IMR-90 (cell line): ENCODE measurements at regions not wholly inside any gene's neighbourhood (a gene's known extent, or its start where the extent isn't known, plus 50 kb on each side); places are given as distances from the start of the nearest gene placed in this dataset.

Source experiments
- BHLHE40 ChIP-seq: fragments of 150-350 bp; IDR thresholded peaks from 2 replicates; pipeline ENCODE4 v1.6.1; 2016; ENCODE audit warnings: mild to moderate bottlenecking, low read depth, low read length
- CEBPB ChIP-seq: IDR thresholded peaks from 2 replicates; pipeline ENCODE4 v1.6.1; 2012; ENCODE audit warnings: low read depth, low read length, improper control_type of control experiment
- CHD1 ChIP-seq: IDR thresholded peaks from 2 replicates; pipeline ENCODE4 v1.6.1; 2012; ENCODE audit warnings: low read depth, low read length, improper control_type of control experiment
- CTCF ChIP-seq: conservative IDR thresholded peaks from 2 replicates; pipeline ENCODE4 v1.5.1; 2012; ENCODE audit warnings: mild to moderate bottlenecking, low read depth, low read length, improper control_type of control experiment
- MAZ ChIP-seq: IDR thresholded peaks from 2 replicates; pipeline ENCODE4 v1.6.1; 2012; ENCODE audit warnings: low read depth, mild to moderate bottlenecking, low read length, improper control_type of control experiment, moderate library complexity, borderline replicate concordance
- MXI1 ChIP-seq: IDR thresholded peaks from 2 replicates; pipeline ENCODE4 v1.6.1; 2012; ENCODE audit warnings: low read depth, mild to moderate bottlenecking, low read length, moderate library complexity, borderline replicate concordance
- POLR2A ChIP-seq: IDR thresholded peaks from 2 replicates; pipeline ENCODE4 v1.6.1; 2012; ENCODE audit warnings: mild to moderate bottlenecking, low read depth, low read length
- RAD21 ChIP-seq: IDR thresholded peaks from 2 replicates; pipeline ENCODE4 v1.6.1; 2012; ENCODE audit warnings: low read length, improper control_type of control experiment
- RCOR1 ChIP-seq: IDR thresholded peaks from 2 replicates; pipeline ENCODE4 v1.6.1; 2012; ENCODE audit warnings: mild to moderate bottlenecking, low read length, improper control_type of control experiment; ENCODE audit not compliant: insufficient replicate concordance
- RFX5 ChIP-seq: IDR thresholded peaks from 2 replicates; pipeline ENCODE4 v1.8.0; 2012; ENCODE audit warnings: low read depth, mild to moderate bottlenecking, low read length, moderate library complexity
- SMC3 ChIP-seq: fragments of 150-350 bp; IDR thresholded peaks from 2 replicates; pipeline ENCODE4 v1.6.1; 2016; ENCODE audit warnings: low read depth, mild to moderate bottlenecking, antibody characterized with exemption, low read length, moderate library complexity
- USF2 ChIP-seq: fragments of 150-350 bp; IDR thresholded peaks from 2 replicates; pipeline ENCODE4 v1.6.1; 2017; ENCODE audit warnings: mild to moderate bottlenecking, antibody characterized with exemption, low read length, low read depth

- no peak for TF ChIP-seq CTCF
- TF ChIP-seq RFX5 = no peak
- TF ChIP-seq RAD21 = no peak
- no peak for TF ChIP-seq USF2
- TF ChIP-seq RCOR1 = no peak
- TF ChIP-seq POLR2A = no peak
- TF ChIP-seq SMC3 = no peak
- no peak for TF ChIP-seq MAZ
- TF ChIP-seq BHLHE40 = no peak
- TF ChIP-seq MXI1 = no peak
- TF ChIP-seq CHD1 = no peak
- no peak for TF ChIP-seq CEBPB
These were observed 102.2 kb downstream of the LLPH start for GRCh38 chr12:66028390-66028789.
